DOHH2 (cell line): ENCODE measurements at regions not wholly inside any gene's neighbourhood (a gene's known extent, or its start where the extent isn't known, plus 50 kb on each side); places are given as distances from the start of the nearest gene placed in this dataset.

Experiments
- H3F3A ChIP-seq: fragments of 200-600 bp; sonication (generic), shearing (Covaris generic); 2 replicates; pipeline ENCODE4 v1.6.0; 2016; ENCODE audit warnings: antibody characterized with exemption, mild to moderate bottlenecking; ENCODE audit not compliant: control insufficient read depth, insufficient read depth
- H3K27ac ChIP-seq: fragments of 200-600 bp; sonication (generic); 2 replicates; pipeline ENCODE4 v1.5.1; 2014; ENCODE audit warnings: low read depth, mild to moderate bottlenecking, low read length, moderate library complexity
- H3K27me3 ChIP-seq: fragments of 200-600 bp; sonication (generic); 2 replicates; pipeline ENCODE4 v1.6.1; 2014; ENCODE audit warnings: mild to moderate bottlenecking, low read length, mixed read lengths; ENCODE audit not compliant: control insufficient read depth
- H3K36me3 ChIP-seq: fragments of 200-600 bp; sonication (generic); 2 replicates; pipeline ENCODE4 v1.6.1; 2014; ENCODE audit warnings: mild to moderate bottlenecking, low read length, moderate library complexity, mixed read lengths; ENCODE audit not compliant: control insufficient read depth
- H3K4me1 ChIP-seq: fragments of 200-600 bp; sonication (generic); 2 replicates; pipeline ENCODE4 v1.6.1; 2014; ENCODE audit warnings: mild to moderate bottlenecking, low read length, mixed read lengths; ENCODE audit not compliant: control insufficient read depth
- H3K4me2 ChIP-seq: fragments of 200-600 bp; sonication (generic); 2 replicates; pipeline ENCODE4 v1.6.0; 2014; ENCODE audit warnings: mild to moderate bottlenecking, low read length, moderate library complexity
- H3K4me3 ChIP-seq: fragments of 200-600 bp; sonication (generic); 2 replicates; pipeline ENCODE4 v1.5.1; 2014; ENCODE audit warnings: mild to moderate bottlenecking, low read length, mixed read lengths
- H3K79me2 ChIP-seq: fragments of 200-600 bp; sonication (generic); 2 replicates; pipeline ENCODE4 v1.6.1; 2014; ENCODE audit warnings: mild to moderate bottlenecking, low read length, mixed read lengths; ENCODE audit not compliant: control insufficient read depth
- H3K9me2 ChIP-seq: fragments of 200-600 bp; sonication (generic); replicated peaks from 2 replicates; pipeline ENCODE4 v1.6.1; 2014; ENCODE audit warnings: mild to moderate bottlenecking, low read length, mixed read lengths; ENCODE audit not compliant: control insufficient read depth
- H3K9me3 ChIP-seq: fragments of 200-600 bp; sonication (generic); 2 replicates; pipeline ENCODE4 v1.6.1; 2014; ENCODE audit warnings: antibody characterized with exemption, low read length, mixed read lengths; ENCODE audit not compliant: control insufficient read depth, insufficient read depth
- H4K20me1 ChIP-seq: fragments of 200-600 bp; sonication (generic); 2 replicates; pipeline ENCODE4 v1.6.0; 2014; ENCODE audit warnings: low read depth, mild to moderate bottlenecking, antibody characterized with exemption, low read length, moderate library complexity; ENCODE audit not compliant: control insufficient read depth, insufficient read depth
- CTCF ChIP-seq: fragments of 200-600 bp; sonication (generic); IDR thresholded peaks from one replicate; pipeline ENCODE4 v1.5.1; 2014; ENCODE audit warnings: antibody characterized with exemption, mild to moderate bottlenecking, low read depth, low read length; ENCODE audit not compliant: poor library complexity, severe bottlenecking
- EZH2phosphoT487 ChIP-seq: fragments of 200-600 bp; sonication (generic); IDR thresholded peaks from 2 replicates; pipeline ENCODE4 v1.6.1; 2017; ENCODE audit warnings: borderline replicate concordance, mild to moderate bottlenecking, antibody characterized with exemption, low read length, moderate library complexity, mixed read lengths

- no peaks in the 10 kb centered on the region for H3F3A ChIP-seq
- H3K9me2 ChIP-seq = no peaks in the 10 kb centered on the region
- H3K4me1 ChIP-seq = no peaks in the 10 kb centered on the region
- H3K4me3 ChIP-seq = no peak overlapping the region
- TF ChIP-seq EZH2phosphoT487 = no peak
- no peak for TF ChIP-seq CTCF
- H3K4me2 ChIP-seq = no peak overlapping the region
- H3K9me3 ChIP-seq = 0 out of 2 replicates have a peak, but pooled peaks cover 2% of the 10 kb centered on the region
- H3K36me3 ChIP-seq = no peaks in the 10 kb centered on the region
- H3K27ac ChIP-seq = no peak overlapping the region
- no peaks in the 10 kb centered on the region for H4K20me1 ChIP-seq
- no peaks in the 10 kb centered on the region for H3K79me2 ChIP-seq
- 0 out of 2 replicates have a peak, but pooled peaks cover 4% of the 10 kb centered on the region for H3K27me3 ChIP-seq
These were observed 126.4 kb downstream of the LRRC70 start for GRCh38 chr5:62705022-62705421.

DNA sequence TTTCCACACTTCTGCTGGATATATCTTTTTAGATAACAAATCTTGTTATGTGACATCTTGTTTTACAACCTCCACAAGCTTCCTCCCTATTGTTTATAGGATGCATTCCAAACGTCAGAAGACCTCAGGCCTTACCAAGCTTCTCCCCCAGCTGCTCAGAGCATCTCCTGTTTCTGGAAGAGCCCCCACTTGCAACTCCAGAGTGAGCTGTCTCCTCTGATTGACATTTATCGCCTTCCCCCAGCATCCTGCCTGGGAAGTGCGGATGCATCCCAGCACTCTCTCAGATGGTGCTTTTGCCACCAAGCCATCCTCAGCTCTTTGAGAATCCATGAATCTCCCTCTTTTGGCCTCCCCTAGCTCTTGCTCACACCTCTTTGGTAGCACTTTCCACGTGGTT is 123.5 kb downstream of the LRRC70 start:
- Histone ChIP-seq H3K27ac (no peak overlapping the region), H3K4me3 (no peak overlapping the region), H3K36me3 (no peaks in the 10 kb centered on the region), H4K20me1 (no peaks in the 10 kb centered on the region), H3K79me2 (no peaks in the 10 kb centered on the region), H3K4me1 (no peaks in the 10 kb centered on the region), H3K9me3 (no peaks in the 10 kb centered on the region), H3K27me3 (no peaks in the 10 kb centered on the region), H3K9me2 (no peaks in the 10 kb centered on the region), H3F3A (no peaks in the 10 kb centered on the region), H3K4me2 (no peak overlapping the region)
- TF ChIP-seq CTCF (no peak), EZH2phosphoT487 (no peak)

DNA sequence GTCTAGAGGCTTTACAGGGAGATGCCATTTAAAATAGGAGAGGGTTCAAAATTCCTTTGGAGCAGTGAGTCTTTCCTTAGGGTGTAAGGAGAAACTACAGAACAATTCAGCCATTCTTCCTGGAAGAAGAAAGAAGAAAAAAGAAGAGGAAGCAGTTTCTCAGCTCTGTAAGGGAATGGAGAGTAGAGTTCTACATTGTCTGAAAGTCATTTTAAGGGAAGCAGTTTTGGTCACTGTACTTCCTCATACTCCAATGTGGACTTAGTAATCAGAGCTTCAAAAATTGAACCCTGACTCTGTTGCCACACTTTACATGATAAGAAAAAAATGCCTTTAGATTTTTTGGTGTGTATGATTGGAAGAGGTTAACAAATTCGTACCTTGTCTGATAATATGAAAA is 122.4 kb downstream of the LRRC70 start:
- H3K27me3 ChIP-seq = no peaks in the 10 kb centered on the region

More for the DNA sequence above, 122.4 kb downstream of the LRRC70 start:
- H3K27ac ChIP-seq = no peak overlapping the region
- H3K4me3 ChIP-seq = no peak overlapping the region
- H3K9me2 ChIP-seq = no peaks in the 10 kb centered on the region
- TF ChIP-seq CTCF = no peak
- no peak for TF ChIP-seq EZH2phosphoT487
- no peaks in the 10 kb centered on the region for H3K9me3 ChIP-seq
- H3F3A ChIP-seq = no peaks in the 10 kb centered on the region
- no peaks in the 10 kb centered on the region for H3K4me1 ChIP-seq
- H3K4me2 ChIP-seq = no peak overlapping the region
- H3K36me3 ChIP-seq = no peaks in the 10 kb centered on the region
- no peaks in the 10 kb centered on the region for H3K79me2 ChIP-seq
- H4K20me1 ChIP-seq = no peaks in the 10 kb centered on the region
